KMS-11 (cell line): ENCODE measurements at regions not wholly inside any gene's neighbourhood (a gene's known extent, or its start where the extent isn't known, plus 50 kb on each side); places are given as distances from the start of the nearest gene placed in this dataset.

ENCODE experiments used
- H2AFZ ChIP-seq: fragments of 200-600 bp; sonication (generic); 2 replicates; pipeline ENCODE4 v1.6.1; 2016; ENCODE audit warnings: antibody characterized with exemption, mixed run types, low read depth
- H3K27ac ChIP-seq: fragments of 200-600 bp; sonication (generic); 2 replicates; pipeline ENCODE4 v1.6.1; 2016; ENCODE audit warnings: mild to moderate bottlenecking, mixed run types
- H3K27me3 ChIP-seq: fragments of 200-600 bp; sonication (generic); 2 replicates; pipeline ENCODE4 v1.6.1; 2017; ENCODE audit warnings: mild to moderate bottlenecking, low read depth, mixed run types, moderate library complexity; ENCODE audit not compliant: insufficient read depth
- H3K36me3 ChIP-seq: fragments of 200-600 bp; sonication (generic); 2 replicates; pipeline ENCODE4 v1.6.1; 2017; ENCODE audit warnings: mild to moderate bottlenecking, mixed run types; ENCODE audit not compliant: insufficient read depth
- H3K4me1 ChIP-seq: fragments of 200-600 bp; sonication (generic); 2 replicates; pipeline ENCODE4 v1.6.1; 2016; ENCODE audit warnings: mild to moderate bottlenecking, low read depth, mixed run types; ENCODE audit not compliant: poor library complexity, severe bottlenecking
- H3K4me2 ChIP-seq: fragments of 200-600 bp; sonication (generic); 2 replicates; pipeline ENCODE4 v1.7.0; 2016; ENCODE audit warnings: mild to moderate bottlenecking, mixed run types
- H3K4me3 ChIP-seq: fragments of 200-600 bp; sonication (generic); IDR thresholded peaks from 2 replicates; pipeline ENCODE4 v1.6.1; 2017; ENCODE audit warnings: low read depth, low read length, mixed read lengths; ENCODE audit not compliant: insufficient read depth
- H3K79me2 ChIP-seq: fragments of 200-600 bp; sonication (generic); 2 replicates; pipeline ENCODE4 v1.6.1; 2016; ENCODE audit warnings: low read depth, mixed run types; ENCODE audit not compliant: insufficient read depth
- H3K9ac ChIP-seq: fragments of 200-600 bp; sonication (generic); 2 replicates; pipeline ENCODE4 v1.6.1; 2016; ENCODE audit warnings: mild to moderate bottlenecking, mixed run types
- H4K20me1 ChIP-seq: fragments of 200-600 bp; sonication (generic); 2 replicates; pipeline ENCODE4 v1.6.1; 2016; ENCODE audit warnings: mild to moderate bottlenecking, mixed run types; ENCODE audit not compliant: insufficient read depth
- CTCF ChIP-seq: fragments of 200-600 bp; sonication (generic); conservative IDR thresholded peaks from 2 replicates; pipeline ENCODE4 v1.6.1; 2017; ENCODE audit warnings: low read depth, mild to moderate bottlenecking, antibody characterized with exemption, low read length, moderate library complexity, mixed read lengths

- no peaks in the 10 kb centered on the region for H3K36me3 ChIP-seq
- no peaks in the 10 kb centered on the region for H3K79me2 ChIP-seq
- no peaks in the 10 kb centered on the region for H3K4me1 ChIP-seq
- H4K20me1 ChIP-seq = no peaks in the 10 kb centered on the region
- no peak overlapping the region for H3K27ac ChIP-seq
- no peak overlapping the region for H3K4me2 ChIP-seq
- no peak overlapping the region for H2AFZ ChIP-seq
- no peaks in the 10 kb centered on the region for H3K27me3 ChIP-seq
- H3K9ac ChIP-seq = no peak overlapping the region
- no peak overlapping the region for H3K4me3 ChIP-seq
- no peak for TF ChIP-seq CTCF
Measured at GRCh38 chr1:82538876-82539275, 738.1 kb downstream of the ADGRL2 start.

DNA sequence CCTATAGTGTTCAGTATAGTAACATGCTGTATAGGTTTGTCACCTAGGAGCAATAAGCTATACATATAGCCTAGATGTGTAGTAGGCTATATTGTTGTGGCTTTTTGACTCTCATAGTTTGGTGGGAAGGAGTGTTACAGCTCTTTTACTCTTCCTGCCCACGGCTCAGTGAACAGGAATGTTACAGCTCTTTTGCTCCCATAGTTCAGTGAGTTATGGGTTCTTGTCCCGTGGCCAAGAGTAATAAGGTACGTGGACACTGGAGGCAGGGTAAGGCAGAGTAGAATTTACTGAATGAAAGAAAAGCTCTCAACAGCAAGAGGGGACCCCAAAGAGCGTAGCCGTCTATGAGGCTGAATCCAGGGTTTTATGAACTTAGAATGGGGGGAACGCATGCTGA, 734.3 kb downstream of the ADGRL2 start:
- H3K4me1 ChIP-seq = no peaks in the 10 kb centered on the region
- TF ChIP-seq CTCF = no peak

GRCh38 chr1:82525378-82525777, 724.6 kb downstream of the ADGRL2 start:
- Histone ChIP-seq H3K9ac (no peak overlapping the region), H3K4me2 (no peak overlapping the region), H3K36me3 (no peaks in the 10 kb centered on the region), H3K4me1 (no peaks in the 10 kb centered on the region), H3K4me3 (no peak overlapping the region), H3K79me2 (no peaks in the 10 kb centered on the region), H2AFZ (no peak overlapping the region), H3K27ac (no peak overlapping the region), H3K27me3 (no peaks in the 10 kb centered on the region), H4K20me1 (no peaks in the 10 kb centered on the region)
- TF ChIP-seq CTCF = no peak

More for the DNA sequence above, 734.3 kb downstream of the ADGRL2 start:
- Histone ChIP-seq H2AFZ (no peak overlapping the region), H3K36me3 (no peaks in the 10 kb centered on the region), H4K20me1 (no peaks in the 10 kb centered on the region), H3K27me3 (no peaks in the 10 kb centered on the region), H3K27ac (no peak overlapping the region), H3K4me2 (no peak overlapping the region), H3K4me3 (no peak overlapping the region), H3K79me2 (no peaks in the 10 kb centered on the region), H3K9ac (no peak overlapping the region)

DNA sequence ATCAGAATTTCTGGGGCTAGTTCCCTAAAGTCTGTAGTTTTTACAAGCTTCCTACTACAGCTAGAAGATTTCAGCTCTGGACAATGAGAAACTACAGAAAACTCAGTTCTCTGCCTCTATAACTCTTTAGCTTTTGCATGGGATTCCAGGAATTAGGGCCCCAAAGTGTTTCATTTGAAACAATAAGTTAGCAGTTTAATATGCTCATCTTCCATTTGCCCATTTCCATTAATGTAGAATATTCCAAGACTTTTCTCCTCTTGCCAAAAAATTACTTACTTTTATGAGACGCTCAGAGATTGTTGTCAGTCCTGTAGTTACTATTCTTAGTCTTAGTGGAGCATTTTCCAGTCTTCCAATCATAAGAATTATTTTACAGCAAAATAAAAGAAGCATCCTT, 719.9 kb downstream of the ADGRL2 start:
- no peaks in the 10 kb centered on the region for H3K4me1 ChIP-seq
- no peaks in the 10 kb centered on the region for H3K36me3 ChIP-seq
- H3K4me3 ChIP-seq = no peak overlapping the region

More for the DNA sequence above, 719.9 kb downstream of the ADGRL2 start:
- no peaks in the 10 kb centered on the region for H4K20me1 ChIP-seq
- no peak overlapping the region for H3K27ac ChIP-seq
- no peak overlapping the region for H3K4me2 ChIP-seq
- no peaks in the 10 kb centered on the region for H3K79me2 ChIP-seq
- no peak overlapping the region for H3K9ac ChIP-seq
- H2AFZ ChIP-seq = no peak overlapping the region
- TF ChIP-seq CTCF = no peak
- H3K27me3 ChIP-seq = no peaks in the 10 kb centered on the region
